ENCODE measurements at regions not wholly inside any gene's neighbourhood (a gene's known extent, or its start where the extent isn't known, plus 50 kb on each side); places are given as distances from the start of the nearest gene placed in this dataset.
"Not testable (repeated sequence)": the region's sequence is repeated elsewhere in the genome, so short reads cannot be mapped to it uniquely, and the experiment has no call there.

DNA sequence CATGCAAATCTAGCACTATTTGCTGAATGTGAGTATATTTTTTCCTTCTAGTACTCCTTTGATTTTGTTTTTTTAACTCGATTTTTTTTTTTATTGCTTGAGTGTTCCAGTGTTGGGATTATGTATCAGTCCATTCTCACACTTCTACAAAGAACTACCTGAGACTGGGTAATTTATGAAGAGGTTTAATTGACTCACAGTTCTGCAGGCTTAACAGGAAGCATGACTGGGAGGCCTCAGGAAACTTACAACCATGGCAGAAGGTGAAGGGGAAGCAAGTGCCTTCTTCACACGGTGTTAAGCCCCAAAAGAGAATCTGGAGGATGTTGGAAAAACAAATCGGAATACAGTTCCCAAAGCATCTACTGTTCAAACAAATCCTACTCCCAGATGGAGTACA, 69.1 kb downstream of the ZNF518B start:
- H3K27me3 ChIP-seq (ENCODE audit: control insufficient read depth in 3 of 3, insufficient read depth in 3 of 3, low read depth in 1 of 3, low read length in 3 of 3); H2BK15ac ChIP-seq (ENCODE audit: low read length): not testable (repeated sequence)
- whole genome bisulfite sequencing, 2 donors (ENCODE audit: extremely low coverage in 2 of 2, insufficient read length in 2 of 2, insufficient replicate concordance in 1 of 2), result no CpG with 5 or more reads among the region's 3 CpGs

DNA sequence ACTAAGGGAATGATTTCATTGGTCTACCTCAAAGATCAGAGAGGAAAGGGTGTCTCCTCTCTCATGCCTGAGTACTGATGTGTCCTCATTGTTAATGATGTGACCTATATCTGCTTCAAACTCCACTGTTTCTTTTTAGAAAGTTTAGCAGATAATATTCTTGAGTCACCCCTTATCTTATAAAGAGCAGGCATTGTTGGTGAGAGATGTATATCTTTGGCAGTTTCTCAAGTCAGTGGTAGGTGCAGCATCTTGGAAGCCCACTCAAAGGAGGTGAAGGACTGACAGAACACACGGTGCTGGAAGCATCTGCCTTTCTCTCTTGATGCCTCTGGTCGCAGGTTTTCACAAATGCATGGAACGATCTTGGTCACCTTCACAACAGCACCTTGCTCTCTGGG, 71.2 kb downstream of the ZNF518B start:
- Histone ChIP-seq H3K27ac (replicated peaks; ENCODE audit: low read length) (no peak overlapping the region), H2AFZ (ENCODE audit: low read length) (no peak overlapping the region), H2BK5ac (ENCODE audit: low read length) (no peak overlapping the region), H3K4me2 (ENCODE audit: insufficient read depth, low read length, poor library complexity, severe bottlenecking) (no peak overlapping the region), H2BK120ac (ENCODE audit: low read depth, low read length) (no peak overlapping the region), H3K27me3 (ENCODE audit: control insufficient read depth in 3 of 3, insufficient read depth in 3 of 3, low read depth in 1 of 3, low read length in 3 of 3) (no peaks in the 10 kb centered on the region), H3K23ac (ENCODE audit: low read depth, low read length, poor library complexity) (no peak overlapping the region), H2AK5ac (ENCODE audit: low read depth, low read length) (peak overlapping the region; percentile 3), H3K18ac (ENCODE audit: low read length) (no peak overlapping the region), H2BK12ac (ENCODE audit: low read length) (no peak overlapping the region), H3K4me1 (ENCODE audit: control insufficient read depth in 2 of 2, insufficient read depth in 1 of 2, low read depth in 1 of 2, low read length in 2 of 2) (no peaks in the 10 kb centered on the region), H3K79me1 (ENCODE audit: low read depth, low read length) (no peaks in the 10 kb centered on the region), H3K9ac (ENCODE audit: low read depth, low read length, poor library complexity) (no peak overlapping the region), H3K9me3 (replicated peaks in 1 of 2; ENCODE audit: control insufficient read depth in 2 of 2, insufficient read depth in 1 of 2, low read depth in 1 of 2, low read length in 2 of 2) (no peaks in the 10 kb centered on the region), H4K91ac (ENCODE audit: low read depth, low read length, poor library complexity) (no peak overlapping the region), H3K14ac (ENCODE audit: low read length) (no peak overlapping the region), H3K4ac (ENCODE audit: low read length) (no peak overlapping the region), H3K36me3 (replicated peaks in 1 of 2; ENCODE audit: control insufficient read depth in 2 of 2, insufficient read depth in 2 of 2, low read length in 2 of 2) (no peaks in the 10 kb centered on the region), H4K8ac (ENCODE audit: low read depth, low read length) (no peak overlapping the region), H2BK15ac (ENCODE audit: low read length) (no peak overlapping the region), H3K4me3 (ENCODE audit: low read length in 2 of 2) (no peak overlapping the region)
- no peak for DNase-seq (ENCODE audit: low spot score)
- no CpG with 5 or more reads among the region's 3 CpGs for WGBS, 2 donors (ENCODE audit: extremely low coverage in 2 of 2, insufficient read length in 2 of 2, insufficient replicate concordance in 1 of 2)

More for the DNA sequence above, 69.1 kb downstream of the ZNF518B start:
- not testable (repeated sequence) for H3K36me3 ChIP-seq (replicated peaks in 1 of 2; ENCODE audit: control insufficient read depth in 2 of 2, insufficient read depth in 2 of 2, low read length in 2 of 2); H2AFZ ChIP-seq (ENCODE audit: low read length); DNase-seq (ENCODE audit: low spot score); H3K4me2 ChIP-seq (ENCODE audit: insufficient read depth, low read length, poor library complexity, severe bottlenecking); H3K27ac ChIP-seq (replicated peaks; ENCODE audit: low read length); H3K18ac ChIP-seq (ENCODE audit: low read length); H3K4me3 ChIP-seq (ENCODE audit: low read length in 2 of 2); H2BK12ac ChIP-seq (ENCODE audit: low read length); H3K4ac ChIP-seq (ENCODE audit: low read length); H3K23ac ChIP-seq (ENCODE audit: low read depth, low read length, poor library complexity); H2BK120ac ChIP-seq (ENCODE audit: low read depth, low read length); H4K91ac ChIP-seq (ENCODE audit: low read depth, low read length, poor library complexity); H4K8ac ChIP-seq (ENCODE audit: low read depth, low read length); H3K14ac ChIP-seq (ENCODE audit: low read length); H3K79me1 ChIP-seq (ENCODE audit: low read depth, low read length); H3K9ac ChIP-seq (ENCODE audit: low read depth, low read length, poor library complexity); H2AK5ac ChIP-seq (ENCODE audit: low read depth, low read length); H3K9me3 ChIP-seq (replicated peaks in 1 of 2; ENCODE audit: control insufficient read depth in 2 of 2, insufficient read depth in 1 of 2, low read depth in 1 of 2, low read length in 2 of 2); H3K4me1 ChIP-seq (ENCODE audit: control insufficient read depth in 2 of 2, insufficient read depth in 1 of 2, low read depth in 1 of 2, low read length in 2 of 2); H2BK5ac ChIP-seq (ENCODE audit: low read length)

DNA sequence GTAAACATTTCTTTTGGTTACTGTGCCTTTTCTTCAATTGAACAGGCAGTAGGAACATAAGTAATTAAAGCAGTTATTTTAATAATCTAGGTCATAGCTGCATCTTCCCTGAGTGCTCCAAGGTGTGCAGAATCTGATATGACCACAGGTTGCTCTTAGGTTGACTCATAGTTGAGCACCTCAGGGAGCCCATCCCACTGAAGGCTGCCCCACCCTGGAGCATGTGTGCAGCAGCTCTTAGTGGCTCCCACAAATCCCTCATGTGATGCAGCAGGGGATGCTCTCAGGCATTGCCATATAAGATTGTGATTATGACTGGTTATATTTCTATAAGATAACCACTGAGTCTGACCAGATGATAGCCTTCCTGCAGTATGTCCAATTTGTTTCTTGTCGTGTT, 72.3 kb downstream of the ZNF518B start:
- Histone ChIP-seq H3K4me3 (ENCODE audit: low read length in 2 of 2) (no peak overlapping the region), H2BK120ac (ENCODE audit: low read depth, low read length) (no peak overlapping the region), H3K79me1 (ENCODE audit: low read depth, low read length) (no peaks in the 10 kb centered on the region), H3K14ac (ENCODE audit: low read length) (no peak overlapping the region), H3K4me1 (ENCODE audit: control insufficient read depth in 2 of 2, insufficient read depth in 1 of 2, low read depth in 1 of 2, low read length in 2 of 2) (no peaks in the 10 kb centered on the region), H2AFZ (ENCODE audit: low read length) (no peak overlapping the region), H3K23ac (ENCODE audit: low read depth, low read length, poor library complexity) (no peak overlapping the region), H2AK5ac (ENCODE audit: low read depth, low read length) (no peak overlapping the region), H3K9me3 (replicated peaks in 1 of 2; ENCODE audit: control insufficient read depth in 2 of 2, insufficient read depth in 1 of 2, low read depth in 1 of 2, low read length in 2 of 2) (no peaks in the 10 kb centered on the region), H3K4ac (ENCODE audit: low read length) (no peak overlapping the region), H3K18ac (ENCODE audit: low read length) (no peak overlapping the region), H3K9ac (ENCODE audit: low read depth, low read length, poor library complexity) (no peak overlapping the region), H2BK5ac (ENCODE audit: low read length) (no peak overlapping the region), H3K27ac (replicated peaks; ENCODE audit: low read length) (no peak overlapping the region), H3K36me3 (replicated peaks in 1 of 2; ENCODE audit: control insufficient read depth in 2 of 2, insufficient read depth in 2 of 2, low read length in 2 of 2) (no peaks in the 10 kb centered on the region), H4K8ac (ENCODE audit: low read depth, low read length) (no peak overlapping the region), H2BK15ac (ENCODE audit: low read length) (no peak overlapping the region), H3K4me2 (ENCODE audit: insufficient read depth, low read length, poor library complexity, severe bottlenecking) (no peak overlapping the region), H3K27me3 (ENCODE audit: control insufficient read depth in 3 of 3, insufficient read depth in 3 of 3, low read depth in 1 of 3, low read length in 3 of 3) (no peaks in the 10 kb centered on the region), H4K91ac (ENCODE audit: low read depth, low read length, poor library complexity) (no peak overlapping the region), H2BK12ac (ENCODE audit: low read length) (no peak overlapping the region)
- no CpG with 5 or more reads among the region's 1 CpG for WGBS, 2 donors (ENCODE audit: extremely low coverage in 2 of 2, insufficient read length in 2 of 2, insufficient replicate concordance in 1 of 2)
- no peak for DNase-seq (ENCODE audit: low spot score)

DNA sequence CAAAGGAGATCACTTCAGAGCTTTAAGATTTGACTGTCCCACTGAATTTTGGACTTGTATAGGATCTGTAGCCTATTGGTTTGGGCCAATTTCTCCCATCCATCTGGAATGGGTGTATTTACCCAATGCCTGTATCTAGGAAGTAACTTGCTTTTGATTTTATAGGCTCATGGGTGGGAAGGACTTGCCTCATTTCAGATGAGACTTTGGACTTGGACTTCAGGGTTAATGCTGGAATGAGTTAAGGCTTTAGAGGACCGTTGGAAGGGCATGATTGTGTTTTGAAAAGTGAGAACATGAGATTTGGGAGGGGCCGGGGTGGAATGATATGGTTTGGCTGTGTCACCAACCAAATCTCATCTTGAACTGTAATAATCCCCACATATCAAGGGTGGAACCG, 73.8 kb downstream of the ZNF518B start:
- H2AFZ ChIP-seq (ENCODE audit: low read length), result no peak overlapping the region
- H3K18ac ChIP-seq (ENCODE audit: low read length), result no peak overlapping the region
- no peaks in the 10 kb centered on the region for H3K4me1 ChIP-seq (ENCODE audit: control insufficient read depth in 2 of 2, insufficient read depth in 1 of 2, low read depth in 1 of 2, low read length in 2 of 2)
- no peak overlapping the region for H4K91ac ChIP-seq (ENCODE audit: low read depth, low read length, poor library complexity)
- H3K4ac ChIP-seq (ENCODE audit: low read length), result no peak overlapping the region
- no peaks in the 10 kb centered on the region for H3K9me3 ChIP-seq (replicated peaks in 1 of 2; ENCODE audit: control insufficient read depth in 2 of 2, insufficient read depth in 1 of 2, low read depth in 1 of 2, low read length in 2 of 2)
- no peak overlapping the region for H3K14ac ChIP-seq (ENCODE audit: low read length)
- DNase-seq (ENCODE audit: low spot score), result no peak
- H3K23ac ChIP-seq (ENCODE audit: low read depth, low read length, poor library complexity), result no peak overlapping the region
- no peak overlapping the region for H2BK120ac ChIP-seq (ENCODE audit: low read depth, low read length)
- H3K9ac ChIP-seq (ENCODE audit: low read depth, low read length, poor library complexity), result no peak overlapping the region
- H3K27me3 ChIP-seq (ENCODE audit: control insufficient read depth in 3 of 3, insufficient read depth in 3 of 3, low read depth in 1 of 3, low read length in 3 of 3), result no peaks in the 10 kb centered on the region
- no peak overlapping the region for H2AK5ac ChIP-seq (ENCODE audit: low read depth, low read length)
- H2BK12ac ChIP-seq (ENCODE audit: low read length), result no peak overlapping the region
- no peaks in the 10 kb centered on the region for H3K36me3 ChIP-seq (replicated peaks in 1 of 2; ENCODE audit: control insufficient read depth in 2 of 2, insufficient read depth in 2 of 2, low read length in 2 of 2)
- no peak overlapping the region for H3K27ac ChIP-seq (replicated peaks; ENCODE audit: low read length)
- H4K8ac ChIP-seq (ENCODE audit: low read depth, low read length), result no peak overlapping the region
- H3K79me1 ChIP-seq (ENCODE audit: low read depth, low read length), result no peaks in the 10 kb centered on the region
- H2BK15ac ChIP-seq (ENCODE audit: low read length), result no peak overlapping the region
- no peak overlapping the region for H3K4me3 ChIP-seq (ENCODE audit: low read length in 2 of 2)
- H2BK5ac ChIP-seq (ENCODE audit: low read length), result no peak overlapping the region
- no peak overlapping the region for H3K4me2 ChIP-seq (ENCODE audit: insufficient read depth, low read length, poor library complexity, severe bottlenecking)
- WGBS, 2 donors (ENCODE audit: extremely low coverage in 2 of 2, insufficient read length in 2 of 2, insufficient replicate concordance in 1 of 2), result no CpG with 5 or more reads among the region's 3 CpGs
